Tibial nerve (tissue), 4 donors: ENCODE measurements at regions not wholly inside any gene's neighbourhood (a gene's known extent, or its start where the extent isn't known, plus 50 kb on each side); places are given as distances from the start of the nearest gene placed in this dataset.

Source experiments
- DNase-seq, 2 donors: peaks; one replicate each; pipeline ENCODE4 v3.0.0-alpha.2; 2019; ENCODE audit warnings: low spot score in 2 of 2
- H3K27ac ChIP-seq, 4 donors: fragments of 200-600 bp; sonication (generic) in 3 of 4; one replicate each; pipeline ENCODE4 v1.5.1; 2017 to 2019; ENCODE audit warnings: mild to moderate bottlenecking in 1 of 4
- H3K27me3 ChIP-seq, 2 donors: fragments of 200-600 bp; sonication (generic) in 1 of 2; one replicate each; pipeline versions ENCODE4 v1.5.1 to v1.6.0; 2017 to 2019
- H3K36me3 ChIP-seq, 3 donors: fragments of 200-600 bp; sonication (generic); one replicate each; pipeline ENCODE4 v1.5.1; 2018 to 2019
- H3K4me1 ChIP-seq, 4 donors: fragments of 200-600 bp; sonication (generic) in 3 of 4; one replicate each; pipeline ENCODE4 v1.5.1; 2017 to 2019
- H3K4me3 ChIP-seq, 4 donors: fragments of 200-600 bp; sonication (generic) in 3 of 4; one replicate each; pipeline ENCODE4 v1.5.1; 2017 to 2019; ENCODE audit warnings: mild to moderate bottlenecking in 1 of 4, moderate library complexity in 1 of 4
- H3K9me3 ChIP-seq, 4 donors: fragments of 200-600 bp; sonication (generic) in 3 of 4; one replicate each; pipeline ENCODE4 v1.5.1; 2017 to 2019
- CTCF ChIP-seq, 5 experiments: fragments of 200-600 bp in 3 of 5; fragments of 450-650 bp in 2 of 5; sonication (generic) in 3 of 5; IDR thresholded peaks; one replicate each; pipeline ENCODE4 v1.5.1; 2016 to 2019; ENCODE audit warnings: antibody characterized with exemption in 5 of 5, mild to moderate bottlenecking in 3 of 5, moderate library complexity in 2 of 5
- EP300 ChIP-seq, 2 donors: sonication (generic); formaldehyde crosslinking; IDR thresholded peaks; one replicate each; pipeline ENCODE4 v1.6.1; 2017; ENCODE audit warnings: antibody characterized with exemption in 2 of 2, mild to moderate bottlenecking in 1 of 2
- POLR2A ChIP-seq, 2 donors: fragments of 450-650 bp; IDR thresholded peaks; one replicate each; pipeline ENCODE4 v1.6.1; 2017; ENCODE audit warnings: antibody characterized with exemption in 2 of 2, mild to moderate bottlenecking in 2 of 2, moderate library complexity in 2 of 2
- whole genome bisulfite sequencing, 2 donors: methylation state at CpG; one replicate each; pipeline ENCODE4 v1.1.5; 2018; 5-methylcytosine and 5-hydroxymethylcytosine counted together

DNA sequence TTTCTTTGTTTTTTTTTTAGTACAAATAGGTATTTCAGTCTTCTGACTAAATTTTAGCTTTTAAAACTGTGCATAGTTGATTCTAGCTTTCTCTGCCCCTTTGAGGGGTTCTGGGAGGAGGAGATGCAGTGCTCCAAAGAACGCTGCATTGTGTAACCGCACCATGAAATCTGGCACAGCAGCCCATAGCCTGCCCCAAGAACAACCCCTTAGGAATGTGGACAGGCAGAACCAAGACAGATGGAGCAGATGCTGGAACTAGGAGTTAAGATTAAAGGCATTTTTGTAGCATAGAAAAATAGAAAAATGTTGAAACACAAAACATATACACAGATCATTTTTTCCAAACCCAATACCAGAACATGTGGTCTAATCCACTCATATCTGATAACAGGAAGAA is 187.5 kb downstream of the SCG2 start:
- Histone ChIP-seq H3K9me3 (no peaks in the 10 kb centered on the region), H3K4me3 (no peak overlapping the region), H3K36me3 (no peaks in the 10 kb centered on the region), H3K27me3 (no peaks in the 10 kb centered on the region), H3K27ac (peak overlapping the region in 2 of 4 donors; percentile 26 to 53), H3K4me1 (peaks cover 0 to 15% (median 0%) of the 10 kb centered on the region in 4 donors)
- TF ChIP-seq POLR2A (IDR thresholded peaks at IDR 0.05) (no peak), EP300 (IDR thresholded peaks at IDR 0.05) (peak in 1 of 2 donors; percentile 48)
- 31 to 38% methylated on average over 2 of the region's 2 CpGs for WGBS, 2 donors
- DNase-seq, result peak; percentile 20 to 62

GRCh38 chr2:223415071-223415470 is 187.1 kb downstream of the SCG2 start:
- Histone ChIP-seq H3K27me3 (no peaks in the 10 kb centered on the region), H3K4me1 (peaks cover 0 to 15% (median 0%) of the 10 kb centered on the region in 4 donors), H3K4me3 (no peak overlapping the region), H3K9me3 (no peaks in the 10 kb centered on the region), H3K27ac (peak overlapping the region in 2 of 4 donors; percentile 26 to 53), H3K36me3 (no peaks in the 10 kb centered on the region)
- DNase-seq, result no peak
- 83 to 89% methylated on average over 1 of the region's 1 CpG for WGBS, 2 donors
- TF ChIP-seq CTCF (IDR thresholded peaks at IDR 0.05) (no peak), EP300 (IDR thresholded peaks at IDR 0.05) (no peak), POLR2A (IDR thresholded peaks at IDR 0.05) (no peak)

DNA sequence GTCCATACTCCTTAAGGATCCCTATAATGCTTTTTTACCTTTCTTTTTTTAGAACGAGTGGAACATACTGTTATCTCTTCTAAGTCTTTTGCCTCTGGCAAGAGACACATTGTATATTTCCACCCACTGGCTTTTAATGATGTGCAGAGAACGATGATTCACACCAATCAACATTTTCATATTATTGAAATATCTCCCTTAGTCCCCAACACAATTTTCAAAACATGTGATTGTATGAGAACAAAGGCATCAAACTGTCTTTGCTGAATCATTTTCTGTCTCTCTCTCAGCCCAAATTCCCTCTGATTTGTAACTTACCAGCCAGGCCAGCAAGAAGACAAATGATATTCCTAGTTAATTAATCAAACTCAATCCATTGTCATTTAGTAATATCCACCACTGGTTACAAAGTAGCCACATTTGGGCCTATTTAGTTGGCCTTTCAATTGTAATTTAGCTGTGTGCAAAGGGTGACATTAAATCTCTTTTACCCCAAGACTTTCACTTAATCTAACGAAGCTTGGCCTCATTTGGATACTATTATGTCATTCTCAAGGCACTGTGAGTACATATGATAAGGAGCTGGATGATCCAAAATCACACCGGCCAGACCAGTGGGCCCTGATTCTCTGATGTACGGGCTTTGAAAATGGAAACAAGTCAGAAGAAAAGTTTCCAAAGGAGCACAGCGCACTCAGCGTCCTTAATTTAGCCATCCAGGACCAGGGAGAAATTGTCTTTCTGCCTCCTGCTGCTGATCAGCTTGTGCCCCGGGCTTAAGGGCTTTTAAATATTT is 185.1 kb downstream of the SCG2 start:
- Histone ChIP-seq H3K27me3 (no peaks in the 10 kb centered on the region), H3K36me3 (no peaks in the 10 kb centered on the region), H3K4me3 (no peak overlapping the region), H3K4me1 (peaks cover 0 to 15% (median 0%) of the 10 kb centered on the region in 4 donors), H3K9me3 (no peaks in the 10 kb centered on the region), H3K27ac (no peak overlapping the region)
- TF ChIP-seq CTCF (IDR thresholded peaks at IDR 0.05), result no peak
- no peak for TF ChIP-seq EP300 (IDR thresholded peaks at IDR 0.05)
- no peak for TF ChIP-seq POLR2A (IDR thresholded peaks at IDR 0.05)
- DNase-seq, result no peak
- WGBS, 2 donors, result 77 to 83% methylated on average over 8 of the region's 8 CpGs

DNA sequence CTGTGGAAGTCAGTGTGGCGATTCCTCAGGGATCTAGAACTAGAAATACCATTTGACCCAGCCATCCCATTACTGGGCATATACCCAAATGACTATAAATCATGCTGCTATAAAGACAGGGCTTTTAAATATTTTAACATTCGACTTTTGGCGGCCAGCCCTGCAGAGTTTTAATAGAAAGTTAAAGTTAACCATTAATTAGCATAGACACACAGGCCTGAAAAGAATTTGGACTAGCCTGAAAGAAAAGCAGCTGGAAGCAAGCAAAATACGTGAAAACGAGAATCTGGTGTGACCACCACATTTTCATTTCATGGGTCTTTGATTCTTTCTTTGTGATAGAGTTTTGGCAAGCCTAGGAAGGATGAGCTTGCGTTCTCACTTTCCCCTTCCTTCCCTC is 184.0 kb downstream of the SCG2 start:
- TF ChIP-seq EP300 (IDR thresholded peaks at IDR 0.05) (no peak), CTCF (IDR thresholded peaks at IDR 0.05) (no peak), POLR2A (IDR thresholded peaks at IDR 0.05) (no peak)
- no peak for DNase-seq
- Histone ChIP-seq H3K27ac (no peak overlapping the region), H3K9me3 (no peaks in the 10 kb centered on the region), H3K4me1 (peaks cover 0 to 15% (median 0%) of the 10 kb centered on the region in 4 donors), H3K27me3 (no peaks in the 10 kb centered on the region), H3K36me3 (no peaks in the 10 kb centered on the region), H3K4me3 (no peak overlapping the region)
- WGBS, 2 donors, result 36 to 42% methylated on average over 6 of the region's 6 CpGs

DNA sequence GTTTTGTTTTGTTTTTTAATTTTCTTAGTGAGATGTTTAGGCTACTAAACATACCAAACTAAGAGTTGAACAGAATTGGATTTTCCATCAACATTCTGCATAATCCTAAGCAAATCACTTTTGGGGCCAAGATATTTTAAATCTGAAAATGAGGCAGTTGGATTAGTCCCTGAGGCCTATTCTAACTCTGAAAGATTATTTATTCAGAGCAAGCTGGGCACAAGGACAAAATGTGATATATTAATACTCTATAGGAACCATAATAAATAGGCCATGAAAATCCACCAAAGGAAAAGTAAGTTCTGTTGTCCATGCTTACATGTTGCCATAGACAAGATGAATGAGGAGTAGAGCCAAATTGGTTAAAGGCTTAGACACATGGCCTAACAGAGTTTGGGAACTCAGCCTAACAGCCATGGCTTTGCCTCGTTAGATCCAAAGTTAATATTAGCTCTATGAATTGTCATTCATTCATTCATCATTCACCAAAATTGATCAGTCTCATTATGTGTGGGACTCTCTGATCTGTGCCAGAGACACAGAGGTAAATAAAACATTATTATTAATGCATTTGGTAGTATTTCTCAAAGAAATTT is 183.5 kb downstream of the SCG2 start:
- DNase-seq, result no peak
- 53 to 57% methylated on average over 1 of the region's 1 CpG for WGBS, 2 donors
- Histone ChIP-seq H3K27me3 (no peaks in the 10 kb centered on the region), H3K36me3 (no peaks in the 10 kb centered on the region), H3K4me3 (no peak overlapping the region), H3K27ac (no peak overlapping the region), H3K4me1 (peaks cover 0 to 15% (median 0%) of the 10 kb centered on the region in 4 donors), H3K9me3 (no peaks in the 10 kb centered on the region)
- TF ChIP-seq CTCF (IDR thresholded peaks at IDR 0.05) (no peak), POLR2A (IDR thresholded peaks at IDR 0.05) (no peak), EP300 (IDR thresholded peaks at IDR 0.05) (no peak)
